GM18508 (cell line): ENCODE measurements at regions not wholly inside any gene's neighbourhood (a gene's known extent, or its start where the extent isn't known, plus 50 kb on each side); places are given as distances from the start of the nearest gene placed in this dataset.

Experiments used
- ATAC-seq: cut with Tn5 transposase; IDR thresholded peaks from one replicate; pipeline ENCODE4 v1.9.1; 2021; ENCODE audit warnings: moderate number of reproducible peaks; ENCODE audit not compliant: insufficient read depth, unreplicated experiment

DNA sequence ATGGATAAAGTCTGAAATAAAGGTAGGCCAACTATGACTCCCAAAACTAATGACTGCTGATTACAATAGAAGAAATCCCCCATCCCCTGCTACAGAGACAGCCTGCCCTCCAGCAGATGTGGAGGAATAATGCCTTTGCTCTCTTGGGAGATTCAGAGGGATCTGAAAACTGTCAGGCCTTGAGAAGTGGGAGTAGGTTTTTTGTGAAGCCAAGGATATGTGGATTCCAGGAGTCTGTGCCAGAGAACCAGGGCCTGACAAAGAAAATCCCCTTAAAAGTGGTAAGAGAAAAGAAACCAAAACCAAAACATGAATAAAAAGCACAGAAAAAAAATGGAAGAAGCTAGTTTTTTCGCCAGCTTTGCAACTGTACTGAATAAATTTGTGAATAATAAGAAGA, 397.6 kb downstream of the ZNF521 start:
- ATAC-seq, result no peak

GRCh38 chr18:24958001-24958400, 394.0 kb downstream of the ZNF521 start:
- no peak for ATAC-seq

DNA sequence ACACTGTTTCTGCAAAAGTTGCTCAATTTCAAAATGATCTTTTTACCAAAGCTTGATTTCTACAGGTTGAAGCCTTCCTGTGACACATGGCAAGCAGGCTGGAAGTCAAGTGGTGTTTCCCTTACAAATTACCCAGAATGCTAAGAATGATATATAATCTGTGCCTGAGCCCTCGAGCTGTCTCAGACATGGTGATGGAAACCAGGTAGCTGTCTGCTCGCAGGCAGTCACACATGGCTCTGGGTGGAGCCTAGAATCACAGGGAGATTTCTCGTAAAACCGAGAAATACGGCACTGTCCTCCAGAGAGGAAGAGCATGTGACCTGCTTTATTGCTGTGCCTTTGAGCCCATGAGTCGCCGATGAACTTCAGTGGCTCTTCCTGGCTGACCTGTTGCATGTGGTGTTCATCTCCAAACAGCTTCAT, 392.9 kb downstream of the ZNF521 start:
- no peak for ATAC-seq

- no peak for ATAC-seq
Measured at GRCh38 chr18:24964216-24964615, 387.8 kb downstream of the ZNF521 start.

DNA sequence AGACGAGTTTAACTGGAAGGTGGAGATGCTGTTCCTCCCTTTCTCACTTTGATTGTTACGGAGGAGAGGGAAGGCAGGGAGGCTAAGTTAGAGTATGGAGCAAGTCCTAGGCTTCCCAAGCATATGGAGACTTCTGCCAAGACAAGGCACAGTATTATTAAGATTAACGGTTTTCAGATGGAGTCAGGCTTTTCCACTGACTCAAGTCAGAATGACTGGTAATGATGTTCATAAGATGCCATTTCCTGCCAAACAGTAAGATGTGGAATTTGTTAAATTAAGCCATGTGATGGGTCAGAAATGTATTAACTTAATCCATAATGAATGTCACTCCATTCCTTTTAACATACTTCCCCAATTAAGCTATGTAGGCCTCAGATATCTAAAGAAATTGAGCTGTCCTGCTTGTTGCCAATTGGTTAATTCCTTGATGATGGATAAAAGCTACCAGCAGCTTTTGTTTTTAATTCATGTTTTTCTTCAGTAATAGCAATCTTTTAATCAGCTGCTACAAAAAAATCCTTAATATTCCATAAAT, 383.7 kb downstream of the ZNF521 start:
- no peak for ATAC-seq

GRCh38 chr18:24972577-24972976, 379.4 kb downstream of the ZNF521 start:
- ATAC-seq, result no peak

- ATAC-seq, result no peak
Measured at GRCh38 chr18:24974431-24974830, 377.5 kb downstream of the ZNF521 start.

GRCh38 chr18:24975496-24976372, 376.2 kb downstream of the ZNF521 start:
- no peak for ATAC-seq

DNA sequence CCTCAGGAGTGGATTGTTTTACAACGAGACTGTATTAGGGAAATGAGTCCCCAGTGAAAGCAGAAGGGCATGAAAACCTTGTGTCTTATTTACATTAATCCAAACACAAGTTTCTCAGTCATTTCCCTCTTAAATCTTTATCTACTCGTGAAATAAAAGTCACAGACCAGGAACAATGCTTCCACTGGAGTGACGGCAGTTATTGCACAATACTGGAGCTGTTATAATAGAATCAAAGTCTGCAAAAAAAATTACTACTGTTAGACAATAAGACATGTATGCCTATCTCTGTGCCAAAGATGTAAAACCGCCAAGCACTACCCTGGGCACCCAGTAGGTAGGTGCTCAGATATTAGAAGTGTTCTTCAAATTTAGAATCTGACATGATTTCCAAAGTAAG, 375.5 kb downstream of the ZNF521 start:
- no peak for ATAC-seq

DNA sequence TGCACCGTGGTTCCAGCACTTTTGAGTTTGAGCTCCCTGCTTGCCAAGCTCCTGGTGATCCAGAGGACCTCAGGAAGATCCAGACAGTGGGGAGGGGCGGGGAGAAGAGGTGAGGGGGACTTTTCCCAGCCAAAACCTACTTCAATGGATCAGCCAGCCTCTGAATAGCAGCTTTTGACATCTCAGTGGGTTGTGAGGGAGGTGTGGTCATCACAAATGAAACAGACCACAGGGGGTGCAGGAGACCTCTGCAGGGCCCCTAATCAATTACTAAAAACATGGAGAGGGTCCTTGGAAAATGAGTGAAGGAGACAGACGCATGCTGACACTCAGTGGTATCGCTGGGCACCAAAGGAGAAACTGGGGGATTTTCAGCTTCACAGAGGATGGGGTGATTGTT, 372.7 kb downstream of the ZNF521 start:
- no peak for ATAC-seq

DNA sequence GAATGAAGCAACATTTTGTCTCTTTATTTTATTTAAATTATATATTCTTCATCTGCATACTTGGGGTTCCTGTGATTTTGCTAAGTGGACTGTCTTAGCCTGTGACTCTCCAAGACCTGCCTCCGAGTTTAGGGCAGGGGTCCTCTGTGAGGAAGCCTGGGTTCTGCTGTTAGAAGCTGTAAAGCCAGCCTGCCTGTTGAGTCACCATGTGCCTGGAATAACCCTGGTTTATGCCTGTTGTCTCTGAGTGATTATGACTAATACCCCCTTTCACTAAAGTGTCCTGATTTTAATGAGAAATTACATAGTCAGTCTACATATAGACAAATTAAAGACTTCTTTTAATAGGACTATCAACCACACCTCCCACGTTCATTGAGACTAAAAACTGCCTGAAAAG, 369.1 kb downstream of the ZNF521 start:
- no peak for ATAC-seq

DNA sequence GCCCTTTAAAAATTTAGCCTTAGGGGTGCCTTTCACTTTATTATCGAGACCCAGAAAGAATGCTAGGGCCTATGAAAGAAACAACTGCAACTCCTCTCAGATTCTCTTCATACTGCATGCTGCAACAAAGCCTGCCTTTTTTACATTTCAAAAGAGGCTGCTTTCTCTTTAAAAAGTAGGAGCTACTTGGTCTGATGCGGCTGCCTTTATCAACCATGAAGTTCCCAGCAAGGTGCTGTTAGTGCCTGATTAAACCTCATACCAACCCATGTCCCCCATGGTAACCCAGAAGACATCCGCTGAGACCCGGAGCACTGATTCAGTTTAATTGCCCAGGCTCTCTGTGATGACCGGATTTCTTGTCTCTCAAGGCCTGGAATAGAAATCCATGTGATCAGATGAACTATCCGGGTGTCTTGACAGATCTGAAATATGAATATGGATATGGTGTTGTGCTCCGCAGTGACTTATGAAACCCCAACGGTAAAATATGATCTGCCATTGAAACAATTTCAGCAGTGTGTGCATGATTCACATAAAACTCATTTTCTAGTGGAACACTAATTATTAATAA, 368.3 kb downstream of the ZNF521 start:
- no peak for ATAC-seq

DNA sequence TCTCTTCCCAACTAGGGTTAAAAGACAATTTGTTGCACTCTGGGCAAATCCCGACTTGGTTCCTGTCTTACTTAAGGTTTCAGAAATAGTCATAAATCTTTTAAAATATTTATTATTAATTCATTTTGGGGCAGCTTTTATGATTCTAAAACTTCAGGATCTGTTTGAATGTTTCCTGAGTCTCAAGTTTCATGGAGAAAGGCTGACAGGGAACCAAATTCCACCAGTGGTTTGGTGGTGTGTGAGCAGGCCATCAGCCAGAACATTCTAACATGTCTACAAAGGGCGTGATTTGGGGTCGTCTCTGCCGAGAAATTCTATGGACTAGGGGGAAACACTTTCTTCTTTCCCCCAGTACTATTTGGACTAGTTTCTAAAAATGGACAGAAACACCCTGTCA, 366.4 kb downstream of the ZNF521 start:
- no peak for ATAC-seq

DNA sequence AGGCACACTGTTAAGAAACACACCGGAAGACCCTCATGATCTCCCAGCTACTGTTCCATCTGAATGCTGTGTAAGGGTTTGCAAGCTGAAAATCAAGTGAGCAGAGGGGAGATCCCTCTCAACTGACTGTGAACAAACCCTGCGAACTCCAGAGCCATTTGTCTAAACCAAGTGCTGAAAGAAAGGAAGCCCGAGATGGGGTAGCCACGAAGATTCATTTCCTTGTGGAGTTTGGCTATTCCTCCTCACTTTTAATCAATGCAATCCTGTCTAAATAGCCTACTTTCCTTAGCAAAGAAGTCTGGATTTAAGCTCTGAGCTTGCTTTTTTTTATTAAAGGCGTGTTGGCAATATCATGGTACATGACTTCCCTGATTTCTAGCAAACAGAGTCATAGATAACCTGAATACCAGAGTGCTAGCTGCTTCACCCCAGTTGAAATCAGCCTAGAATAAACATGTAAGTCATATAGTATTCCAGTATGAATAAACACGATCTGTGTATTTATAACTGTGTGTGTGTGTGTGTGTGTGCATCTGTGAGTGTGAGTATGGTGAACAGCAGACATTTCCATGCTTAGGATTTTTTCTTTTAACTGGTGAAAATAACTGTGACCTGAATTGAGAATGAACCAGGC, 365.2 kb downstream of the ZNF521 start:
- ATAC-seq, result no peak

DNA sequence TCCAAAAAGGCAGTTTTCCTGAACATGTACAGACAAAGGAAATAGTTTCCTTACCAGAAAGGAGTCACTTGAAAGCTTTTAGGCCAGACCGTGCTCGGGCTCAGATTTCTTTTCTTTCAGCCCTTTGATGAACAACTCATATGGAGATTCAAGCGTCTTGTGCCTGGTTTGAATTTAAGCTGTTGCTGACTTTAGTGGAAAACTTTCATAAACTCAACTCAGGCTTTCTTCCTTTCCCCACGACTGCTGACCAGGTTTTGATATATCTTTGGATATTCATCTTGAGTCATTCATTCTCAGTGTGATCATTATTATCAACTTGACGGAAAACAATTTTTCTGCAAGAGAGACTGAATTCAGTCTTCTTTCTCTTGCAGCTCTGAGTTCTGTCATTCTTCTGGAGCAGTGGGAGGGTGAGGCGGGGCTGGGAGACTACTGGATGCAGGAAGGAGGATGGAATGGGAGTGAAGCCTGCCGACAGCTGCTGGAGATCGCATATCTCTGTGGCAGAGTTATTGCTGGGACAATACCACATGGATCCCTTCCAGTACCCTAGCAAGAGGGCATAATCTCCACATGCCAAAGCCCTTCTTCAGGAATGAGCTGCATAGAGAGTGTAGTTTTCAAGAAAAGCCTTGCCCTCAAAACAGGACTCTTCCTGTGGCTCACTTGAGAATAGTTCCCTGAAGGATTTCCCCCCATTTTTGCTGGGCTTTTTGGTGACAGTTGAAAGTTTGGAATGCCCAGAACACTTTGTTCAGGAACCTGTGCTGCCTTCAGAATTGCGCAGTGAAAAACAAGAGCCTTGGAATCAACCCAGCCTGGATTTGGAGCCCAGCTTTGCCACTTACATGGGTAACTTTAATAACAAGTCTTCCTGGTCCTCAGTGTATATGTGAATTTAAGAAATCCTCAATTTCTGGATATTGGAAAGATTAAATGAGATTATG, 364.4 kb downstream of the ZNF521 start:
- no peak for ATAC-seq

DNA sequence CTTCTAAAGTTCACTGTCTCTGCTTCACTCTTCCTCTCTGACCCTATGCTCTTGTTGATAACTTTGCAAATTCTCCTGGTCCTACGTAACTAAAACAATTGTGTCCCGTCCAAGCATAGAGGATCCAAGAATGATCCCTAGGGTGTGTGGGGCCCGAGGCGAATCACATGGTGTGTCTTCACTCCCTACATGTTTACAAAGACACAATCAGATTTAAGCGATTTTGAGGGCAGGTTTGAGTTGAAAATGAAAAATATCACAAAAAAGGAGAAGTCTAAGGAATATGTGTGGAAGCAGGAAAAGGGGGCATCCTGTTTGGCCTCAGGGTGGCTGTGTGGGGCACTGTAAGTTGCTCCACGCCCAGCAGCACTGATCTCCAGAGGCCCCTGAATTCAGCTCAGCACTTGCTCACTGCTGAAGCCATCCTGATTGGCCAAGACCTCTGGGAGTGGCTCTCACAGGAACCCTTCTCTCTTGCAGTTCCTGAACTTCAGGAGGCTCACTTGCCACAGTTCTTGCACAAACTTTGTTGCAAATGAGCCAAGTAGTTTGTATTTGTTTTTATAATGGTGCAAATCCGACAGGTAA, 363.6 kb downstream of the ZNF521 start:
- no peak for ATAC-seq

DNA sequence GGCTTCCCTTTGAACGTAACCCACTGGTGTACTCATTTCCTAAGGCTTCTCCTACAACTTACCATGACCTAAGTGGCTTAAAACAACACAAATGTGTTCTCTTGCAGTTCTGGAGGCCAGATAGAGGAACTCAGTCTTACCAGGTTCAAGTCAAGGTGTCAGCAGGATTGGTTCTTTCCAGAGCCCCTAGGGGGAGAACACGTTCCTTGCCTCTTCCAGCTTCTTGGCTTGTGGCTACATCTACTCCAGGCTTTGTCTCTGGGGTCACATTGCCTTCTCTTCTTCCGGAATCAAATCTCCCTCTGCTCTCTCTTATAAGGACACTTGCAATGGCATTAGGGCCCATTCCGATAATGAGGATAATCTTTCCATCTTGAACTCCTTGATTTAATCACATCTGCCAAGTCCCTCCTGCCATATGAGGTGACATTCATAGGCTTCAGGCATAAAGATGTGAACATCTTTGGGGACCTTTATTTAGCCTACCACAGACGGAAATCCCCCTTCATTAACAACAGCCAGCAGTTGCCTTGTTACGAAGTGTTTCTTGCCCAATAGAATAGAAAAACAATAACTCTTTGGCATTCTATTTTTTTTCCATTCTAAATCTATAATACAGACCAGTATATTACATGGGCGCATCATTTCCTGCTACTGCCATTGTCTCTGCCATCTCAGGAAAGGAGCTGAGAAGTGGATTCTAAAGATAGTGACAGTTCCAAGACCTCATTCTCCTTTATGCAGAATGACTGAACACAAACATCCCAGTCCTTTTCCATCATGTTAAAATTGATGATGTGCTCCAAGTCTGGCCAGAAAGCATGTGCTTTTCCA, 362.0 kb downstream of the ZNF521 start:
- ATAC-seq, result no peak

DNA sequence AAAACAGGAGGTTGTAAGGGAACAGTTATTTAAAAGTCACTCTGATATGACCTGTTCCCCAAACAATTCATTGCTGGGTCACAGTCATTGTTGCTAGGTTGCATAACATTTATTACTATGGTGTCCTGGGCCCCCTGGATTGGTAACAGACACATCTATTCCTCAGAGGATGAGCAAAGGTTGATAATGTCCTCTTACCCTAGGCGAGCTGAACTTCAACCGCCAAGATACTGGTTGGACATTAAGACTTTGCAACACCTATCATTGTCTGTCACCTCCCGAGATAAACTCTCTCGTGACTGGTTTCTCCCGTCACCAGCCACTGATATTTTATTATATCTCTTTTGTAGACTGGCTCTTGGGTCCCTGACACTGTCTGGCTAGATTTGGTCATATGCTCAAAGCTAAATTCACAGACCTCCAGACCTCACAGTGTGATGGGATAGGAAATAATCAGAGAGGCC, 361.3 kb downstream of the ZNF521 start:
- no peak for ATAC-seq
